Fibroblast of mammary gland (primary cell): ENCODE measurements at regions not wholly inside any gene's neighbourhood (a gene's known extent, or its start where the extent isn't known, plus 50 kb on each side); places are given as distances from the start of the nearest gene placed in this dataset.

Experiments used
- DNase-seq: peaks from one replicate; pipeline ENCODE4 v3.0.0-alpha.2; 2010; ENCODE audit warnings: low read depth
- H3K4me3 ChIP-seq: 2 replicates; pipeline ENCODE4 v1.5.1; 2011; ENCODE audit warnings: low read depth, mild to moderate bottlenecking, low read length, moderate library complexity; ENCODE audit not compliant: control insufficient read depth
- CTCF ChIP-seq: conservative IDR thresholded peaks from 2 replicates; pipeline ENCODE4 v1.5.1; 2011; ENCODE audit warnings: low read depth, low read length, inconsistent platforms; ENCODE audit not compliant: control insufficient read depth, insufficient read depth

- TF ChIP-seq CTCF: no peak
- DNase-seq: no peak
- H3K4me3 ChIP-seq: no peak overlapping the region
Observed at GRCh38 chr9:25396828-25397227, 281.4 kb downstream of the TUSC1 start.

- no peak for DNase-seq
- no peak for TF ChIP-seq CTCF
- H3K4me3 ChIP-seq: no peak overlapping the region
Observed at GRCh38 chr9:25381141-25381540, 297.1 kb downstream of the TUSC1 start.

- no peak overlapping the region for H3K4me3 ChIP-seq
- no peak for DNase-seq
- TF ChIP-seq CTCF: no peak
Observed at GRCh38 chr9:25377039-25377438, 301.2 kb downstream of the TUSC1 start.

- TF ChIP-seq CTCF: no peak
- H3K4me3 ChIP-seq: no peak overlapping the region
- DNase-seq: no peak
Observed at GRCh38 chr9:25374281-25374680, 304.0 kb downstream of the TUSC1 start.

- H3K4me3 ChIP-seq: no peak overlapping the region
- DNase-seq: no peak
- TF ChIP-seq CTCF: no peak
Observed at GRCh38 chr9:25366906-25367305, 311.3 kb downstream of the TUSC1 start.

- no peak for TF ChIP-seq CTCF
- H3K4me3 ChIP-seq: no peak overlapping the region
- no peak for DNase-seq
Observed at GRCh38 chr9:25353783-25354182, 324.5 kb downstream of the TUSC1 start.

- no peak for DNase-seq
- H3K4me3 ChIP-seq: no peak overlapping the region
- TF ChIP-seq CTCF: no peak
Observed at GRCh38 chr9:25350011-25350410, 328.2 kb downstream of the TUSC1 start.
